ENCODE measurements at regions not wholly inside any gene's neighbourhood (a gene's known extent, or its start where the extent isn't known, plus 50 kb on each side); places are given as distances from the start of the nearest gene placed in this dataset.
"Not testable (repeated sequence)": the region's sequence is repeated elsewhere in the genome, so short reads cannot be mapped to it uniquely, and the experiment has no call there.

DNA sequence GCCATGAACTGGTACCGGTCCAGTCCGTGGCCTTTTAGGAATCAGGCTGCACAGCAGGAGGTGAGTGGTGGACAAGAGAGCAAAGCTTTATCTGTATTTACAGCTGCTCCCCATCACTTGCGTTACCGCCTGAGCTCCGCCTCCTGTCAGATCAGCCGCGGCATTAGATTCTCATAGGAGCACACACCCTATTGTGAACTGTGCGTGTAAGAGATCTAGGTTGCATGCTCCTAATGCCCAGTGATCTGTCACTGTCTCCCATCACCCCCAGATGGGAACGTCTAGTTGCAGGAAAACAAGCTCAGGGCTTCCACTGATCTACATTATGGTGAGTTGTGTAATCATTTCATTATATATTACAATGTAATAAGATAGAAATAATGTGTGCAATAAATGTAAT is 319.9 kb upstream of the NOTCH2NLA start:
- H3K27me3 ChIP-seq (ENCODE audit: insufficient read depth, low read length); H3K23ac ChIP-seq (ENCODE audit: insufficient read length, low read depth, low read length); DNase-seq; H4K91ac ChIP-seq (ENCODE audit: insufficient read length, low read depth, low read length); H2BK120ac ChIP-seq (ENCODE audit: low read depth, low read length, poor library complexity, severe bottlenecking); H3K9me3 Mint-ChIP-seq; H3K9ac ChIP-seq (ENCODE audit: extremely low read depth, insufficient read length, low read length); H3K27ac Mint-ChIP-seq; H2AFZ ChIP-seq (ENCODE audit: low read length); H4K5ac ChIP-seq (ENCODE audit: insufficient read length, low read depth, low read length); H3K4me2 ChIP-seq (ENCODE audit: insufficient read depth, insufficient read length, low read length); H2BK12ac ChIP-seq (ENCODE audit: insufficient read length, low read depth, low read length); H3K36me3 Mint-ChIP-seq (ENCODE audit: insufficient read depth in 1 of 3, low read depth in 3 of 3); H3K27me3 Mint-ChIP-seq (ENCODE audit: low read depth); H4K20me1 ChIP-seq (ENCODE audit: control insufficient read depth, insufficient read depth, insufficient read length); H2BK5ac ChIP-seq (ENCODE audit: insufficient read length, low read length); H3K4me1 ChIP-seq (ENCODE audit: insufficient read depth, low read length); H3K4me3 Mint-ChIP-seq; H4K8ac ChIP-seq (replicated peaks; ENCODE audit: insufficient read length, low read depth, low read length); H2BK20ac ChIP-seq (ENCODE audit: low read depth, low read length, poor library complexity, severe bottlenecking); H3K79me1 ChIP-seq (ENCODE audit: insufficient read depth, low read depth, low read length, poor library complexity, severe bottlenecking); H3K9me3 ChIP-seq (ENCODE audit: control insufficient read depth, low read depth, low read length); H3K56ac ChIP-seq (ENCODE audit: insufficient read length, low read depth, low read length); H3K79me2 ChIP-seq (ENCODE audit: insufficient read depth, low read length); H3K23me2 ChIP-seq (ENCODE audit: insufficient read length, low read depth, low read length, poor library complexity, severe bottlenecking); H3K14ac ChIP-seq (ENCODE audit: insufficient read depth, low read length); H3K18ac ChIP-seq (ENCODE audit: insufficient read length, low read depth, low read length); H3K27ac ChIP-seq (ENCODE audit: insufficient read length, low read depth, low read length); H3K4me1 Mint-ChIP-seq; H2AK5ac ChIP-seq (ENCODE audit: insufficient read length, low read length); H3T11ph ChIP-seq (ENCODE audit: low read length); H2BK15ac ChIP-seq (ENCODE audit: low read depth, low read length); H3K4ac ChIP-seq (ENCODE audit: low read depth, low read length): not testable (repeated sequence)
- no CpG with 5 or more reads among the region's 9 CpGs for WGBS (ENCODE audit: extremely low coverage, insufficient read length, low lambda C conversion rate)

DNA sequence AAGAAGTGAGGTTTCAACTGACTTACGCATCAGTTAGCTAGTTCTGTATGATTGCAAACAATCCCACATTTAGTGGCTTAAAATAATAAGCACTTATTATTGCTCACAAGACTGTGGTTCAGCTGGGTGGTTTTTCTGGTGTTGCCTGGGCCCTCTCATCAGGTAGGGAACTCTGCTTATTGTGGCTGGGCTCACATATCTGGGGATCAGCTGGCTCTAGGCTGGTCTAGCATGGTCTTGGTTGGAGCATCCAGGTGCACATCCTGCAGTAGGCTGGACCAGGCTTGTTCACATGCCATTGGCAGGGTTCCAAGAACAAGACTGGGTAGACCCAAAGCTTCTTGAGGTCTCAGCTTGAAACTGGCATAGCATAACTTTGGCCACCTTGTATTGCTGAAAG is 317.4 kb upstream of the NOTCH2NLA start:
- not testable (repeated sequence) for H3K23ac ChIP-seq (ENCODE audit: insufficient read length, low read depth, low read length); H3K4ac ChIP-seq (ENCODE audit: low read depth, low read length); H3K23me2 ChIP-seq (ENCODE audit: insufficient read length, low read depth, low read length, poor library complexity, severe bottlenecking); H3K27ac Mint-ChIP-seq; H4K5ac ChIP-seq (ENCODE audit: insufficient read length, low read depth, low read length); H3K4me2 ChIP-seq (ENCODE audit: insufficient read depth, insufficient read length, low read length); H3K9me3 ChIP-seq (ENCODE audit: control insufficient read depth, low read depth, low read length); H3K27me3 Mint-ChIP-seq (ENCODE audit: low read depth); H3K9ac ChIP-seq (ENCODE audit: extremely low read depth, insufficient read length, low read length); H2AK5ac ChIP-seq (ENCODE audit: insufficient read length, low read length); H3K27ac ChIP-seq (ENCODE audit: insufficient read length, low read depth, low read length); DNase-seq; H3K18ac ChIP-seq (ENCODE audit: insufficient read length, low read depth, low read length); H3T11ph ChIP-seq (ENCODE audit: low read length); H4K20me1 ChIP-seq (ENCODE audit: control insufficient read depth, insufficient read depth, insufficient read length); H3K79me2 ChIP-seq (ENCODE audit: insufficient read depth, low read length); H3K9me3 Mint-ChIP-seq; H3K36me3 Mint-ChIP-seq (ENCODE audit: insufficient read depth in 1 of 3, low read depth in 3 of 3); H4K91ac ChIP-seq (ENCODE audit: insufficient read length, low read depth, low read length); H2BK5ac ChIP-seq (ENCODE audit: insufficient read length, low read length); H2AFZ ChIP-seq (ENCODE audit: low read length); H3K4me3 Mint-ChIP-seq; H3K14ac ChIP-seq (ENCODE audit: insufficient read depth, low read length); H4K8ac ChIP-seq (replicated peaks; ENCODE audit: insufficient read length, low read depth, low read length); H3K4me1 ChIP-seq (ENCODE audit: insufficient read depth, low read length); H2BK15ac ChIP-seq (ENCODE audit: low read depth, low read length); H3K79me1 ChIP-seq (ENCODE audit: insufficient read depth, low read depth, low read length, poor library complexity, severe bottlenecking); H2BK20ac ChIP-seq (ENCODE audit: low read depth, low read length, poor library complexity, severe bottlenecking); H2BK12ac ChIP-seq (ENCODE audit: insufficient read length, low read depth, low read length); H3K4me1 Mint-ChIP-seq; H3K56ac ChIP-seq (ENCODE audit: insufficient read length, low read depth, low read length); H2BK120ac ChIP-seq (ENCODE audit: low read depth, low read length, poor library complexity, severe bottlenecking); H3K27me3 ChIP-seq (ENCODE audit: insufficient read depth, low read length)
- WGBS (ENCODE audit: extremely low coverage, insufficient read length, low lambda C conversion rate): no CpG with 5 or more reads among the region's 1 CpG
